HEK293 (cell line): ENCODE measurements at regions not wholly inside any gene's neighbourhood (a gene's known extent, or its start where the extent isn't known, plus 50 kb on each side); places are given as distances from the start of the nearest gene placed in this dataset.

ENCODE experiments used
- CTCF ChIP-seq: fragments of 450-650 bp; formaldehyde crosslinking; IDR thresholded peaks from 2 replicates; pipeline ENCODE4 v1.5.1; 2016; ENCODE audit warnings: missing biosample characterization, missing genetic modification characterization
- SCRT2 ChIP-seq: fragments of 450-650 bp; formaldehyde crosslinking; IDR thresholded peaks from 2 replicates; pipeline ENCODE4 v1.5.1; 2016; ENCODE audit warnings: missing biosample characterization, missing genetic modification characterization
- YY1 ChIP-seq: fragments of 450-650 bp; formaldehyde crosslinking; IDR thresholded peaks from 2 replicates; pipeline ENCODE4 v1.5.1; 2018; ENCODE audit warnings: missing biosample characterization, missing genetic modification characterization
- ZBTB26 ChIP-seq: fragments of 450-650 bp; formaldehyde crosslinking; optimal IDR thresholded peaks from 2 replicates; pipeline ENCODE3; 2016; ENCODE audit warnings: missing biosample characterization, mild to moderate bottlenecking, missing genetic modification characterization
- ZNF175 ChIP-seq: fragments of 450-650 bp; formaldehyde crosslinking; IDR thresholded peaks from 2 replicates; pipeline ENCODE4 v1.5.1; 2016; ENCODE audit warnings: missing biosample characterization, missing genetic modification characterization
- ZNF350 ChIP-seq: fragments of 450-650 bp; formaldehyde crosslinking; IDR thresholded peaks from 2 replicates; pipeline ENCODE4 v1.5.0; 2017; ENCODE audit warnings: missing biosample characterization, mild to moderate bottlenecking, missing genetic modification characterization
- ZNF624 ChIP-seq: fragments of 450-650 bp; formaldehyde crosslinking; IDR thresholded peaks from 2 replicates; pipeline ENCODE4 v1.5.1; 2017; ENCODE audit warnings: missing biosample characterization, missing genetic modification characterization
- ZSCAN30 ChIP-seq: fragments of 450-650 bp; IDR thresholded peaks from 2 replicates; pipeline ENCODE4 v1.5.1; 2018; ENCODE audit warnings: missing biosample characterization, mild to moderate bottlenecking, missing genetic modification characterization, moderate library complexity

GRCh38 chr2:207469451-207469850 lies 60.3 kb upstream of the CREB1 start:
- no peak for TF ChIP-seq CTCF (tag by site-specific recombination)
- TF ChIP-seq ZBTB26: no peak
- no peak for TF ChIP-seq ZSCAN30 (tag by site-specific recombination)
- TF ChIP-seq ZNF350 (tag by site-specific recombination): no peak
- TF ChIP-seq ZNF175 (tag by site-specific recombination): no peak
- TF ChIP-seq YY1: no peak
- TF ChIP-seq ZNF624 (tag by site-specific recombination): no peak
- TF ChIP-seq SCRT2 (tag by site-specific recombination): no peak
